Mesenchymal stem cell (in vitro differentiated cells and primary cell): ENCODE measurements at regions not wholly inside any gene's neighbourhood (a gene's known extent, or its start where the extent isn't known, plus 50 kb on each side); places are given as distances from the start of the nearest gene placed in this dataset.

Experiments
- DNase-seq: peaks from one replicate; pipeline ENCODE4 v3.0.0-alpha.2; 2013
- H2AFZ ChIP-seq: one replicate; pipeline ENCODE4 v1.6.1; 2013; ENCODE audit warnings: low read depth, mild to moderate bottlenecking, control low read depth, inconsistent platforms, low read length, moderate library complexity
- H2AK5ac ChIP-seq: 2 replicates; pipeline ENCODE4 v1.6.1; 2013; ENCODE audit warnings: low read length, moderate library complexity, mild to moderate bottlenecking, inconsistent platforms; ENCODE audit not compliant: severe bottlenecking
- H2BK120ac ChIP-seq: one replicate; pipeline ENCODE4 v1.6.1; 2013; ENCODE audit warnings: low read depth, mild to moderate bottlenecking, inconsistent platforms, low read length, moderate library complexity
- H2BK12ac ChIP-seq, 2 experiments: one replicate each; pipeline ENCODE4 v1.6.1; 2013; ENCODE audit warnings: inconsistent platforms in 2 of 2, low read length in 2 of 2, mild to moderate bottlenecking in 2 of 2, moderate library complexity in 2 of 2, control low read depth in 1 of 2
- H2BK15ac ChIP-seq: one replicate; pipeline ENCODE4 v1.6.1; 2013; ENCODE audit warnings: mild to moderate bottlenecking, low read depth, inconsistent platforms; ENCODE audit not compliant: poor library complexity, severe bottlenecking
- H2BK5ac ChIP-seq: 2 replicates; pipeline ENCODE4 v1.6.1; 2013; ENCODE audit warnings: low read depth, mild to moderate bottlenecking, low read length, control low read depth, inconsistent platforms; ENCODE audit not compliant: poor library complexity, severe bottlenecking
- H3K14ac ChIP-seq, 2 experiments: one replicate each; pipeline ENCODE4 v1.6.1; 2013; ENCODE audit warnings: inconsistent platforms in 2 of 2, low read length in 2 of 2, control low read depth in 1 of 2, mild to moderate bottlenecking in 1 of 2, moderate library complexity in 1 of 2
- H3K18ac ChIP-seq, 2 experiments: one replicate each; pipeline ENCODE4 v1.6.1; 2013; ENCODE audit warnings: inconsistent platforms in 2 of 2, low read length in 2 of 2, control low read depth in 1 of 2, low read depth in 1 of 2, mild to moderate bottlenecking in 1 of 2
- H3K23ac ChIP-seq, 2 experiments: one replicate each; pipeline ENCODE4 v1.6.1; 2013; ENCODE audit warnings: inconsistent platforms in 2 of 2, low read length in 2 of 2, mild to moderate bottlenecking in 2 of 2, moderate library complexity in 2 of 2, control low read depth in 1 of 2
- H3K27ac ChIP-seq: 2 replicates; pipeline ENCODE4 v1.5.1; 2013; ENCODE audit warnings: mild to moderate bottlenecking, moderate library complexity, low read length, control low read depth, inconsistent platforms; ENCODE audit not compliant: poor library complexity, severe bottlenecking
- H3K27me3 ChIP-seq, 2 experiments: 2 replicates each; pipeline versions ENCODE4 v1.6.1 to v1.7.0; 2013; ENCODE audit warnings: low read length in 2 of 2, mild to moderate bottlenecking in 2 of 2, moderate library complexity in 2 of 2, control low read depth in 1 of 2, inconsistent platforms in 1 of 2; ENCODE audit not compliant: control insufficient read depth in 1 of 2, insufficient read depth in 1 of 2
- H3K36me3 ChIP-seq, 2 experiments: 2 replicates each; pipeline versions ENCODE4 v1.6.1 to v1.7.0; 2013; ENCODE audit warnings: low read length in 2 of 2, control low read depth in 1 of 2, inconsistent platforms in 1 of 2, low read depth in 1 of 2, mild to moderate bottlenecking in 1 of 2; ENCODE audit not compliant: insufficient read depth in 2 of 2, control insufficient read depth in 1 of 2
- H3K4ac ChIP-seq, 2 experiments: one replicate each; pipeline ENCODE4 v1.6.1; 2013; ENCODE audit warnings: inconsistent platforms in 2 of 2, low read length in 2 of 2, mild to moderate bottlenecking in 2 of 2, moderate library complexity in 2 of 2, control low read depth in 1 of 2, low read depth in 1 of 2
- H3K4me1 ChIP-seq: 2 replicates; pipeline ENCODE4 v1.6.1; 2013; ENCODE audit warnings: low read depth, low read length, control low read depth; ENCODE audit not compliant: control insufficient read depth, insufficient read depth
- H3K4me2 ChIP-seq: 2 replicates; pipeline ENCODE4 v1.6.1; 2013; ENCODE audit warnings: low read length, mild to moderate bottlenecking, inconsistent platforms; ENCODE audit not compliant: poor library complexity, severe bottlenecking
- H3K4me3 ChIP-seq, 2 experiments: 2 replicates each; pipeline versions ENCODE4 v1.5.1 to v1.7.0; 2013; ENCODE audit warnings: low read length in 2 of 2, mild to moderate bottlenecking in 2 of 2, control low read depth in 1 of 2, low read depth in 1 of 2; ENCODE audit not compliant: insufficient read depth in 1 of 2
- H3K79me1 ChIP-seq: replicated peaks from 2 replicates; pipeline ENCODE4 v1.6.1; 2013; ENCODE audit warnings: mild to moderate bottlenecking, control low read depth, low read length, inconsistent platforms; ENCODE audit not compliant: poor library complexity, severe bottlenecking
- H3K9ac ChIP-seq: 2 replicates; pipeline ENCODE4 v1.7.0; 2013; ENCODE audit warnings: mild to moderate bottlenecking, low read length, moderate library complexity
- H3K9me3 ChIP-seq: 2 replicates; pipeline ENCODE4 v1.7.0; 2013; ENCODE audit warnings: mild to moderate bottlenecking, low read length; ENCODE audit not compliant: control insufficient read depth
- H4K8ac ChIP-seq: one replicate; pipeline ENCODE4 v1.6.1; 2013; ENCODE audit warnings: inconsistent platforms, mild to moderate bottlenecking, low read length, moderate library complexity
- H4K91ac ChIP-seq: one replicate; pipeline ENCODE4 v1.6.1; 2013; ENCODE audit warnings: mild to moderate bottlenecking, low read length, inconsistent platforms
- whole genome bisulfite sequencing: methylation state at CpG from one replicate; pipeline ENCODE4 v1.1.7; 2013; ENCODE audit warnings: mixed read lengths; 5-methylcytosine and 5-hydroxymethylcytosine counted together

DNA sequence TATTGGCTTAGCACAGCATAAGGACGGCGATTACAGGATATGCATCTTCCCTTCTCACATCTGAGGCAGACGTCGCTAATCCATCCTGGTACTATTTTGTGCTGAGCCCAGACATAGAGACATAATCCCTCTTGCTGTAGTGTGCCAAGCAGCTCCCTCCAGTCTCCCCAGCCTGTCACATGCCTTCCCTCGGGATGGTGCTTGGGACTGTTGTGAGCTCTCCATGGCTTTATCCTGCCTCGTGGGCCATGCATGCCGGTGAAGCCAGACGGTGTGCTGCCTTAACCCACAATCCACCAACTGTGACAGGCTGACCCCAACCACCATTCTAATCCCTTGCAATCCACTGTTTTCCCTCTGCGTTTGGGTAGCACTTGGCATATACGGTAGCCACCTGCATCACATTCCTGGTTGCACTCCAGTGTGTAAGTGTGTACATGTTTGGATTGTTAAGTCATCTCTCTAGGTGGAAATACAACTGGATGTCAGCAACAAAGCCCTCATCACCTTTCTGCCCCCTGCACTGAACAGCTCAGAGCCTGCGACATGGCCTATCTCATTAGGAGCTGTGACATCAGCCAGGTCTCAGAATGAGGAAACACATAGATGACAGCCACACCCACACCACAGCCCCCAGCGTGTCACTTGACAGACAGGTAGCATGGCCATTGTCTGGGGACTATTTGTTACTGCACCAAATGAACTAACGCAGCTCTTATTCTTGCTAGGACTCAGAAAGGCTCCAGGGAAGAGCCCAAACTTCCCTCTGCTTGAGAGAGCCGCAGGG lies 374.8 kb upstream of the CDH4 start:
- no peak overlapping the region for H3K9ac ChIP-seq
- DNase-seq, result no peak
- no peak overlapping the region for H2BK120ac ChIP-seq
- no peaks in the 10 kb centered on the region for H3K4me1 ChIP-seq
- no peak overlapping the region for H2BK5ac ChIP-seq
- H3K9me3 ChIP-seq, result no peaks in the 10 kb centered on the region
- H4K91ac ChIP-seq, result no peak overlapping the region
- no peak overlapping the region for H4K8ac ChIP-seq
- H3K36me3 ChIP-seq, result no peaks in the 10 kb centered on the region
- H3K27ac ChIP-seq, result no peak overlapping the region
- no peak overlapping the region for H3K23ac ChIP-seq
- H3K4me2 ChIP-seq, result no peak overlapping the region
- no peak overlapping the region for H3K4me3 ChIP-seq
- no peak overlapping the region for H3K14ac ChIP-seq
- no peak overlapping the region for H2AK5ac ChIP-seq
- H3K79me1 ChIP-seq, result no peaks in the 10 kb centered on the region
- no peak overlapping the region for H2BK12ac ChIP-seq
- peaks cover 0 to 12% of the 10 kb centered on the region in 2 experiments for H3K27me3 ChIP-seq
- no peak overlapping the region for H3K4ac ChIP-seq
- H2BK15ac ChIP-seq, result no peak overlapping the region
- H2AFZ ChIP-seq, result no peak overlapping the region
- WGBS, result 80% methylated on average over 14 of the region's 14 CpGs
- no peak overlapping the region for H3K18ac ChIP-seq

DNA sequence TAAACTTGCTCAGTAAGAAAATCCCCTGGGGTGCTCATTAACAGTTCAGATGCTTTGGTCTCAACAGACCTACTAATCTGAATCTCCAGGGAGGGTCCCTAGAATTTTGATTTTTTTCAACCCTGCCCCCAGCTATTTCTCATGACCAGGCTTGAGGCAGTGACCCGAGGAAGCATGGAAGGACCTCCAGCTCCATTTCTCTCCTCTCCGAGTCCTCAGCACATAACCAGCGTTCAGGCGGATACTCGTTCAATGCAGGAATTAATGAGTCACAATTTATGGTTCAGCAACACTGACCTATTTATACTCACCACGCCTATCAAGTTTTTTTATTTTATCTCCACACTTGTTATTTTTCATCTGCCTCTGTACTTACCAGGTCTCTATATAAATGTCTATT lies 369.2 kb upstream of the CDH4 start:
- Histone ChIP-seq H3K4me2 (no peak overlapping the region), H3K9ac (no peak overlapping the region), H3K36me3 (no peaks in the 10 kb centered on the region), H3K18ac (no peak overlapping the region), H3K4ac (no peak overlapping the region), H3K23ac (no peak overlapping the region), H2AK5ac (no peak overlapping the region), H4K91ac (no peak overlapping the region), H3K4me3 (no peak overlapping the region), H3K27me3 (peaks cover 0 to 4% of the 10 kb centered on the region in 2 experiments), H4K8ac (no peak overlapping the region), H3K27ac (no peak overlapping the region), H2BK120ac (no peak overlapping the region), H2BK5ac (no peak overlapping the region), H3K4me1 (no peaks in the 10 kb centered on the region), H3K79me1 (no peaks in the 10 kb centered on the region), H3K14ac (no peak overlapping the region), H2BK15ac (no peak overlapping the region), H2BK12ac (no peak overlapping the region), H3K9me3 (no peaks in the 10 kb centered on the region), H2AFZ (no peak overlapping the region)
- DNase-seq, result no peak
- WGBS, result 75% methylated on average over 5 of the region's 6 CpGs

DNA sequence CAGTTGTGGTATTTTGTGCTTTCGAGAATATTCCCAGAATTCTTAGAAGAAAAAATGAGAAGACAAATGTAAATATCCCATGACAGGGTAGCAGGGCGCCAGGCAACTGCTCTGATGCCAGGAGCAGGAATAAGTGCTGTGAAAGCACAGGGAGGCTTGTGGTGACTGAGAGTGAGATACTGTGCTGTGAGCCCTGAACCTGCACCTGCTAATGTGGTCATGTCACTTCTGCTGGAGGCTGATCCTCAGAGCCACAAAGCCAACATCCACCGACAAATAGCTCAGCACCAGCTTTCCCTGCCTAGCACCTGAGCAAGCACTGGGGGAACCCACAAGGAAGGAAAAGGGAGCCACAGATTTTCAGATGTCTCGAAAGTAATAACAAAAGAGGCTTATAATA lies 368.6 kb upstream of the CDH4 start:
- Histone ChIP-seq H2BK12ac (no peak overlapping the region), H2BK5ac (no peak overlapping the region), H3K27me3 (peaks cover 0 to 2% of the 10 kb centered on the region in 2 experiments), H3K36me3 (no peaks in the 10 kb centered on the region), H3K4ac (no peak overlapping the region), H3K18ac (no peak overlapping the region), H3K23ac (no peak overlapping the region), H3K4me3 (no peak overlapping the region), H3K4me2 (no peak overlapping the region), H3K9ac (no peak overlapping the region), H2AFZ (no peak overlapping the region), H3K9me3 (no peaks in the 10 kb centered on the region), H3K4me1 (no peaks in the 10 kb centered on the region), H4K91ac (no peak overlapping the region), H2AK5ac (no peak overlapping the region), H4K8ac (no peak overlapping the region), H3K27ac (no peak overlapping the region), H2BK15ac (no peak overlapping the region), H3K79me1 (no peaks in the 10 kb centered on the region), H2BK120ac (no peak overlapping the region), H3K14ac (no peak overlapping the region)
- 75% methylated on average over 3 of the region's 4 CpGs for WGBS
- DNase-seq, result no peak

DNA sequence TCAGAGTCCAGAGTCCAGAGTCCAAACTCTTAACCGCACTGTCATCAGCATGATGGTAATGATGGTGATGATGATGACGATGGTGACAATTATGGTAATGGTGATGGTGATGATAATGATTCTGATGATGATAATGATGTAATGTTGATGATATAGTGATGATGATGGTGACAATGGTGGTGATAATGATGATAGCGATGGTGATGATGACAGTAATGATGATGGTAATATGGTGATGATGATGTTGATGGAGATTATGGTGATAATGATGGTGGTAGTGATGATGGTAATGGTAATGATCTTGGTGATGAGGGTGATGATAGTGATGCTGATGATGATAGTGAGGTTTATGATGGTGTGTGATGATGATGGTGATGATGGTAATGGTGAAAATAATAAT lies 367.8 kb upstream of the CDH4 start:
- no peaks in the 10 kb centered on the region for H3K9me3 ChIP-seq
- H2BK12ac ChIP-seq, result no peak overlapping the region
- no peak overlapping the region for H3K18ac ChIP-seq
- WGBS, result 91% methylated on average over 3 of the region's 3 CpGs
- no peak overlapping the region for H4K91ac ChIP-seq
- H3K4me2 ChIP-seq, result no peak overlapping the region
- no peak overlapping the region for H3K14ac ChIP-seq
- no peak overlapping the region for H3K27ac ChIP-seq
- H2AK5ac ChIP-seq, result no peak overlapping the region
- H2BK15ac ChIP-seq, result no peak overlapping the region
- H3K23ac ChIP-seq, result no peak overlapping the region
- H3K4me3 ChIP-seq, result no peak overlapping the region
- no peak overlapping the region for H4K8ac ChIP-seq
- no peak overlapping the region for H2AFZ ChIP-seq
- H3K36me3 ChIP-seq, result no peaks in the 10 kb centered on the region
- H3K9ac ChIP-seq, result no peak overlapping the region
- H2BK5ac ChIP-seq, result no peak overlapping the region
- H3K27me3 ChIP-seq, result peaks cover 0 to under 1% of the 10 kb centered on the region in 2 experiments
- no peak overlapping the region for H3K4ac ChIP-seq
- H3K79me1 ChIP-seq, result no peaks in the 10 kb centered on the region
- H3K4me1 ChIP-seq, result no peaks in the 10 kb centered on the region
- DNase-seq, result no peak
- H2BK120ac ChIP-seq, result no peak overlapping the region
